Activated T-cell treated with anti-CD3 and anti-CD28 coated beads, Interleukin-2, amount 50 U/mL, for 72 hours (primary cell): ENCODE measurements at regions not wholly inside any gene's neighbourhood (a gene's known extent, or its start where the extent isn't known, plus 50 kb on each side); places are given as distances from the start of the nearest gene placed in this dataset.

ENCODE experiments used
- ATAC-seq, 2 donors: fragments of 150-1000 bp; cut with Tn5 transposase; replicated peaks in 1 of 2; 2 replicates each; pipeline ENCODE4 v1.10.0; 2021; ENCODE audit warnings: moderate library complexity in 2 of 2, mild to moderate bottlenecking in 1 of 2
- DNase-seq, 2 donors: peaks; one replicate each; pipeline ENCODE4 v3.0.0; 2021 to 2022; ENCODE audit warnings: mixed read lengths in 1 of 2
- H3K27ac Mint-ChIP-seq: one replicate; pipeline ENCODE4 v1.8.0; 2022; ENCODE audit warnings: mild to moderate bottlenecking, moderate library complexity, mixed read lengths
- H3K27me3 Mint-ChIP-seq: one replicate; pipeline ENCODE4 v1.8.0; 2022; ENCODE audit warnings: low read depth, mixed read lengths
- H3K36me3 Mint-ChIP-seq, 2 donors: one replicate each; pipeline ENCODE4 v1.8.0; 2022; ENCODE audit warnings: mixed read lengths in 2 of 2, mild to moderate bottlenecking in 1 of 2; ENCODE audit not compliant: insufficient read depth in 2 of 2
- H3K4me1 Mint-ChIP-seq: one replicate; pipeline ENCODE4 v1.8.0; 2022; ENCODE audit warnings: low read depth, mixed read lengths
- H3K4me3 Mint-ChIP-seq, 2 donors: one replicate each; pipeline ENCODE4 v1.8.0; 2022; ENCODE audit warnings: mild to moderate bottlenecking in 2 of 2, mixed read lengths in 2 of 2, moderate library complexity in 2 of 2
- H3K9me3 Mint-ChIP-seq, 2 donors: one replicate each; pipeline ENCODE4 v1.8.0; 2022; ENCODE audit warnings: mixed read lengths in 2 of 2

DNA sequence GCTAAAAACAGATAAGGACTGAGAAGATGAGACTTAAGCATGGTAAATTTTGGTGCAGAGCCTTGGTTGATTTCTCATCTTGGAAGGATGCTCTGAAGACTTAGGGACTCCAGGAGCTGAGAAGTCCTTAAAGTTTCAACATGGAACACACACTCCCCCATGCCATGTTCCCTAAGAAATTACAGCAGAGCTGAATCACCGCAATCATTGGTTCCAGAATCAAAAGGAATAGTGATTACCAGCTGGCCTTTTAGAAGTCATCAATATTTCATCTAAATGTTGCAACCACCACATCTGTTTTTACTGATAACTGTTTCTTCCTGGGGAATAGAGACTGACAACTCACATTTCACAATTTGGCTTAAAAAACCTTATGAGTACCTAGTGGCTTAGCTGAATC, 229.3 kb downstream of the MINAR1 start:
- Mint-ChIP-seq H3K27me3 (peaks cover 35% of the 10 kb centered on the region), H3K4me3 (no peak overlapping the region), H3K27ac (no peak overlapping the region), H3K36me3 (peaks cover 0 to 2% of the 10 kb centered on the region in 2 donors), H3K9me3 (no peaks in the 10 kb centered on the region), H3K4me1 (no peaks in the 10 kb centered on the region)
- ATAC-seq, result no peak
- DNase-seq, result no peak

DNA sequence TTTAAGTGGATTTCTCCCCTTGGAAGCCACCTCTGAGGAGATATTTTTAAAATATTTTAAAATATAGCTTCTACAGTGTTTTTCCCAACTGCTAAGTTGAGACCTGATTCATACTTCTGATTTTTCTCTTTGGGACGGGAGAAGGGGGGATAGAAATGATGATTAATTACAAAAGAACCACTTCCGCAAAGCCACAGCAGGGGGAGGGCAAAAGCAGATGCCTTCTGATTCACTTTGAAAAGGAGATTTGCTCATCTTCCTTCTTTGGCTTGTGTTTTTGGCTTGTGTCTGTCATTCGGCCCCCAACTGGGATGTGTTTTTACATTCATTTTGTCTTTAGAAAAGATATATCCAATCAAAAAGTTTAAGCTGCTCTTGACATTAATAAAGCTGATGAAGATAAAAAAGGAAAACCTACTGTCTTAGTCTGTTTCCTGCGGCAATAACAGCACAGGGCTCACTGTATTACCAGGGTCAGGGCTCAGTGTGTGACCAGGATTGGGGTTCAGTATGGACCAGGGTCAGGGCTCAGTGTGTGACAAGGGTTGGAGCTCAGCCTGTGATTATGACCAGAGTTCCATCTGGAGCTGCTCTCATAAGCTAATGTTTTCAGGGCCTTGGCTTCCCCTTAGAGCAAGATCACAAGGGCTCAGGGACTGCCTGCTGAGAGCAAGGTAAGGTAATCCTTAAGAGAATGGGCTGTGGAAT, 223.2 kb downstream of the MTHFS start:
- ATAC-seq, result peak; percentile 49 to 75
- Mint-ChIP-seq H3K4me3 (peak overlapping the region; percentile 2 to 17), H3K9me3 (no peaks in the 10 kb centered on the region), H3K27me3 (peaks cover 32% of the 10 kb centered on the region), H3K36me3 (no peaks in the 10 kb centered on the region), H3K27ac (no peak overlapping the region), H3K4me1 (no peaks in the 10 kb centered on the region)
- peak; percentile 10 to 14 for DNase-seq

DNA sequence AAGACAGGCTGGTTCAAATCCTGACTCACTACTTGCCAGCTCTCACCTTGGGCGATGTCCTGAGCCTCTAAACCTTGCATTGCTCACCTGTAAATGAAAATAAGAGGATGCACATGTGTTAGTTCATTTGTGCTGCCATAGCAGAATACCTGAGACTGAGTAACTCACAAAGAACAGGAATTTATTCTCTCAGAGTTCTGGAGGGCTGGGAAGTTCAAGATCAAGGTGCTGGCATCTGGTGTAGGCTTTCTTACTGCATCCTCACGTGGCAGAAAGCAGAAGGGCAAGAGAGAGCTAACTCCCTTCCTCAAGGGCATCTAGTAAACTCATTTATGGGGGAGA, 222.7 kb downstream of the MTHFS start:
- ATAC-seq (no peak), DNase-seq (no peak)
- H3K4me1 Mint-ChIP-seq, result no peaks in the 10 kb centered on the region
- no peaks in the 10 kb centered on the region for H3K36me3 Mint-ChIP-seq
- no peak overlapping the region for H3K27ac Mint-ChIP-seq
- H3K4me3 Mint-ChIP-seq, result no peak overlapping the region
- peaks cover 32% of the 10 kb centered on the region for H3K27me3 Mint-ChIP-seq
- H3K9me3 Mint-ChIP-seq, result no peaks in the 10 kb centered on the region

DNA sequence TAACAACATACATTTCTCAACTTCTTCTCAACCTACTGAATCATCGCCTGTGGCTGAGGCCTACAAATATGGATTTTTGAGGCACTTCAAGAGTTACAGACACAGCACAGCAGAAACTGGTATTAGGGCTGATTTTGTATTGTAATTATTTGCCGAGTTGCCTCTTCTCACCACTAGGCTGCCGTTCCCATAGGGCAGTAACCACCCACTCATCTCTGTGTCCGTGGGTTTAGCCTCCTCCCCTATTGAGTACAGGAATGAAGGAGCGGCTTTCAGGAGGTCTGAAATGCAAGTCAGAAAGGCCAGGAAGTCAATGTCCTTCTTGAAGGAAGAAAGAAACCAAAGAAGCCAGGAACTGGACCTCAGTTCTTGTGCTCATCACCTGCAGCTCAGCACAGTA, 220.8 kb downstream of the MTHFS start:
- no peaks in the 10 kb centered on the region for H3K9me3 Mint-ChIP-seq
- ATAC-seq (no peak), DNase-seq (no peak)
- H3K4me3 Mint-ChIP-seq, result no peak overlapping the region
- peaks cover 5% of the 10 kb centered on the region for H3K4me1 Mint-ChIP-seq
- no peaks in the 10 kb centered on the region for H3K36me3 Mint-ChIP-seq
- H3K27ac Mint-ChIP-seq, result no peak overlapping the region
- H3K27me3 Mint-ChIP-seq, result peaks cover 39% of the 10 kb centered on the region

DNA sequence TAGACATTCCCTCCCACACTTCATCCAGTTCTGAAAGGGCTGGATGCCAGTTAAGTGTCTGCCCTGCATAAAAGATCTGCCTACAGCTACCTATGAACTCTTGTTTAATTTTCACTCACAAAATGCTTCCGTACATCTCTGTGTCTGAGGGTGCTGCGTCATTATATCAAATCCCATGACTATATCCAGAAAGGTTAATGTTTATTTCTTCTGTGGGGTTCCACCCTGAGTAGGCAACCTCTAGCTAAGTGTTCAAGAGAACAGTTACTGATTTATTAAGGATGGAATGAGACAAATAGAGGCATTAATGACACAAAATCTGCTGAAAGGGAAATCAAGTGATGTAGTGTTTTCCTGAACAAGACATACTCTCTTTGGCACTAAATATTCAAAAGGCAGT, 220.2 kb downstream of the MTHFS start:
- H3K27me3 Mint-ChIP-seq, result peaks cover 41% of the 10 kb centered on the region
- no peak overlapping the region for H3K4me3 Mint-ChIP-seq
- no peak overlapping the region for H3K27ac Mint-ChIP-seq
- no peaks in the 10 kb centered on the region for H3K36me3 Mint-ChIP-seq
- H3K4me1 Mint-ChIP-seq, result peaks cover 6% of the 10 kb centered on the region
- no peaks in the 10 kb centered on the region for H3K9me3 Mint-ChIP-seq
- ATAC-seq (no peak), DNase-seq (no peak)

DNA sequence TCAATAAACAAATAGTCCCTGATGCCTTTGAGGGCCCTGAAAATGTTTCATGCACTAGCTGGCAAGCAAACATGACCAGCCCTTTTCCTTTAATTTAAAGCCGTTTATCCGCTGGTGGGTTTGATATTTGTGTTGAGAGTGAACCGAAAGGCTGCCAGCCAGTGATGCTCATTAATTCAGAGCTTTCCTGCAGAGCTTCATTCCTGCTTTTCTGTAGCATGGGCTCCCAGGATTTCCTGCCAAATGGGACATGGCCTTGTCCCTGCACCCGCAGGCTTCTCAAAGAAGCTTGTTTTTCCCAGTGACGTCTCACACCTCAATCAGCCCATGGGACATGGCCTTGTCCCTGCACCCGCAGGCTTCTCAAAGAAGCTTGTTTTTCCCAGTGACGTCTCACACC, 219.6 kb downstream of the MTHFS start:
- Mint-ChIP-seq H3K9me3 (no peaks in the 10 kb centered on the region), H3K27ac (no peak overlapping the region), H3K36me3 (no peaks in the 10 kb centered on the region), H3K27me3 (peaks cover 47% of the 10 kb centered on the region), H3K4me3 (no peak overlapping the region), H3K4me1 (peaks cover 7% of the 10 kb centered on the region)
- DNase-seq, result no peak
- no peak for ATAC-seq

DNA sequence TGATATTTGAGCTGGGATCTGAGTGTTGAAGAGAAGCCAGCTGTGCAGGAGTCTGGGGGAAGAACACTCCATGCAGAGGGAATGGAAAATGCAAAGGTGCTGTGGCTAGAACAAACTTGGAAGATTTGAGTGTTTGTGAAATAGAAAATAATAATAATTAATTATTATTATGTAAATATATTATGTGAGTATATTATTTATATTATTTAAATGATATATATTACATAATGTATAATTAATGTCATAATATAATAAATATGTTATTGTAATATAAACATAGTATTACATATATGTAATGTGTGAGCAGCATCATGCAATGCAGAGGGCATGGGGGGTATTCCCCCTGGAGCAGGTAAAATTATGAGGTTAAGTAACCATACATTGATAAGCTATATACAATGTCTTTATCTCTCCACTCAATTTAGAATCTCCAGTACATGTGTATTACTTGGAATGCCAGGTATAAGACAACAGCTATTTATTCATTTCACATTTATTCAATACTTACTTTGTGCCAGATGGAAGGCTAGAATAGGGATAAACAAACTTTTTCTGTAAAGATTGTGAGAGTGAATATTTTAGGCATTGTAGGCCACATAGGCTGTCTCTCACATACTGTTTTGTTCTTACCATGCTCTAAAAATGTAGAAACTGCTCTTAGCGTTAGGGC, 218.6 kb downstream of the MTHFS start:
- no peaks in the 10 kb centered on the region for H3K9me3 Mint-ChIP-seq
- ATAC-seq, result no peak
- peaks cover 51% of the 10 kb centered on the region for H3K27me3 Mint-ChIP-seq
- peaks cover 10% of the 10 kb centered on the region for H3K4me1 Mint-ChIP-seq
- no peak overlapping the region for H3K27ac Mint-ChIP-seq
- H3K4me3 Mint-ChIP-seq, result no peak overlapping the region
- no peaks in the 10 kb centered on the region for H3K36me3 Mint-ChIP-seq
- no peak for DNase-seq

DNA sequence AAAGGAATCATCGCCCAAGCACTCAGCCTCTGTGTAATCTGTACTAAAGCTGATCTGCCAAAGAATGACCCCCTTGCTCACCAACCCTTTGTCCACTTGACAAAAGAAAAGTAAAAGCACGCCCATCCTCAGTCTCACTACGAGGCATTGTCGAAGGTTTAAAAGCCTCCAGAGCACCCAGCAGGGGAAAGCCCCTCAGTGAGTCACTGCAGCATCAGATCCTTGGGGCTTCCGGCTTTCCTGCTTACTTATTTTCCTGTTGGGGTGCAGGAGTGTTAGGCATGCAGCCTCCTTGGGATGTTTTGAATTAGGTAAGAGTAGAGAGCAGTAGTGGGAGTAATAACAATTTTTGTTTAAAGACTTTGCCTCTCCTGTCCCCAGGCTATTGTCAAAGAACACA, 216.1 kb downstream of the MTHFS start:
- H3K36me3 Mint-ChIP-seq, result no peaks in the 10 kb centered on the region

DNA sequence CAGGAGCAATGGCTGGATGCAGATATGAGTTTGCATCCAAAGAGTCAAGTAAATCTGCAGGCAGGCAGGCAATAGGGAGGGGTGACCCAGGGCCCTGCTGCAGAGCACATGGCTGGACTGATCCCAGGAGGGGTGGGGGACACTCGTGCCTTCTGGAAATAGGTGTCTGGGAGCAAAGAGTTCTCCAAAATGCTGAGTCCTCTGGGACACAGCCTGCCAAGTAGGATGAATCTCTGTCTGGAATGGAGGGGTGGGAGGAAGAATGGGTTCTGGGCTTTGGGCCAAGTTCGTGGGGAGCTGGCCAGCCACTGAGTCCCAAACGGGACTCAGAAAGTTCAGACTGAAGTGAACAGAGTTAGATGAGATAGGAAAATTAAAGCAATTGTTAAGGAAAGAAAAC, 214.5 kb downstream of the MTHFS start:
- H3K9me3 Mint-ChIP-seq, result no peaks in the 10 kb centered on the region
- no peak overlapping the region for H3K27ac Mint-ChIP-seq
- no peak for ATAC-seq
- no peaks in the 10 kb centered on the region for H3K36me3 Mint-ChIP-seq
- peaks cover 10% of the 10 kb centered on the region for H3K4me1 Mint-ChIP-seq
- no peak overlapping the region for H3K4me3 Mint-ChIP-seq
- no peak for DNase-seq
- H3K27me3 Mint-ChIP-seq, result peaks cover 33% of the 10 kb centered on the region

More for the DNA sequence above, 216.1 kb downstream of the MTHFS start:
- Mint-ChIP-seq H3K4me3 (no peak overlapping the region), H3K27ac (no peak overlapping the region), H3K9me3 (no peaks in the 10 kb centered on the region), H3K27me3 (peaks cover 32% of the 10 kb centered on the region), H3K4me1 (peaks cover 10% of the 10 kb centered on the region)
- DNase-seq (no peak), ATAC-seq (no peak)

DNA sequence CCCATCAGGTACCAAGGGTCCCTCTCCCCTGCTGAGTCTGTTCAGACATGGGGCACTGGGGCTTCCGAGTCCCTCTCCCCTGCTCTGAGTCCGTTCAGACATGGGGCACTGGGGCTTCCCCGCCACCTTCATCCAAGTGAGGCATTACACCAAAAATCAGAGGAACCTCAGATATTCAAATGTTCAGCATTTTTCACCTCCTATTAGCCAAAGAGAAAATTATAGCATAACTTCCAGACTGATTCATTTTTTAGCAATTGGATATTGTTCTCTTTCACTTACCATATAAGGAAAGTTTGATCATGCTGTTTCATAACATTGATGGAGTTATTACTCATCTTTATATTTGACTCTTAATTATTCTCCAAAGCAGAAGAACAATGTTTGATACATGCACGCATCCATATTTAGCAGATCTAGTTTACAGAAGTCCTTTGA, 213.9 kb downstream of the MTHFS start:
- H3K36me3 Mint-ChIP-seq, result no peaks in the 10 kb centered on the region
- no peaks in the 10 kb centered on the region for H3K9me3 Mint-ChIP-seq
- DNase-seq, result no peak
- peaks cover 10% of the 10 kb centered on the region for H3K4me1 Mint-ChIP-seq
- ATAC-seq, result no peak
- H3K4me3 Mint-ChIP-seq, result no peak overlapping the region
- H3K27ac Mint-ChIP-seq, result no peak overlapping the region
- peaks cover 28% of the 10 kb centered on the region for H3K27me3 Mint-ChIP-seq

DNA sequence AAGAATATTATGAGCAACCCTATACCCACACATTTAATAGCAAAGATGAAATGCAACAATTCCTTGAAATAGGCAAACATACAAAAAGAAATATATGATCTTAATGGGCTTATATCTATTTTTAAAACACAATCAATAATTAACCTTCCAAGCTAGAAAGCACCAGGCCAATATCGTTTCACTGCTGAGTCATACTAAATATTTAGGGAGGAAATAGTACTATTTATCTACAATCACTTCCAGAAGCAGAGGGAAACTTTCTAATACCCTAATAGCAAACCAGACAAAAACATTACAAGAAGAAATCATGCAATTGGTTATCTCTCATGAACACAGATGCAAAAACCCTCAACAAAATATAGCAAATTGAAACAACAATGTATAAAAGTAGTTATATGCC, 207.8 kb downstream of the MTHFS start:
- H3K27ac Mint-ChIP-seq, result no peak overlapping the region
- DNase-seq, result no peak
- no peak overlapping the region for H3K4me3 Mint-ChIP-seq
- peaks cover 0 to 3% of the 10 kb centered on the region in 2 donors for H3K36me3 Mint-ChIP-seq
- ATAC-seq, result no peak
- no peaks in the 10 kb centered on the region for H3K4me1 Mint-ChIP-seq
- H3K27me3 Mint-ChIP-seq, result peaks cover 22% of the 10 kb centered on the region
- H3K9me3 Mint-ChIP-seq, result peaks cover 6 to 7% of the 10 kb centered on the region in 2 donors

DNA sequence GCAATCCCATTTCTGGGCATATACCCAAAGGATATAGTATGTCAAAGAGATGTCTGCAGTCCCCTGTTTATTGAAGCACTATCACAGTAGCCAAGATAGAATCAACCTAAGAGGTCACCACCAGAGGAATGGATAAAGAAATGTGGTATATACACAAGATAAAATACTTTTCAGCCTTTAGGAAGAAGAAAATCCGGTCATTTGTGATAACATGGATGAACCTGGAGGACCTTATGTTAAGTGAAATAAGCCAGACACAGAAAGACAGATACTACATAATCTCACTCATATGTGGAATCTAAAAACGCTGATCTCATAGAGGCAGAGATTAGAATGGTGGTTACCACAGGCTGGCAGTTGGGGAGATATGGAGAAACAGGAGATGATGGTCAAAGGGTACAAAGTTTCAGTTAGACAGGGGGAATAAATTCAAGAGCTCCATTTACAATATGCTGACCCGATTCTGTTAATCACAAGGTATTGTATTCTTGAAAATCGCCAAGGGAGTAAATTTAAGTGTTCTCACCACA, 195.8 kb downstream of the MTHFS start:
- Mint-ChIP-seq H3K4me3 (no peak overlapping the region), H3K27me3 (peaks cover 8% of the 10 kb centered on the region), H3K9me3 (no peaks in the 10 kb centered on the region), H3K4me1 (no peaks in the 10 kb centered on the region), H3K27ac (no peak overlapping the region), H3K36me3 (no peaks in the 10 kb centered on the region)
- ATAC-seq (no peak), DNase-seq (no peak)

DNA sequence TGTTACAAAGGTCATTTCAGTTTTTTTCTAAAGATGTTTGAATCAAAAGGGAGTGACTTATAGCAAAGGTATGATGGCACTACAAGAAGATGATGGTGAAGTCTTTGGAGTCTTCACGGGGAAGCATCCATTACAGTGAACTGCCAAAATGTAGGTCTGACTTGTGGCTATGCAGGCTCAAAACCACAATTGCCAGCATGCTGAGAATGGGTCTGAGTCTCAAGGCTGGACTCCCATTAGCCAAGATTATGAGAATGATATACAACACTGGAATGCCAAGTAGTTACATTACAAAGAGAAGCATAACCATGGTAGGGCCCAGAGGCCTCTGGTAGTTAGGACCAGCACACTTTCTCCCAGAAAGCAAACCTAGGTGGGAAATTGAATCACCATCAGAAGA, 194.2 kb downstream of the MTHFS start:
- H3K9me3 Mint-ChIP-seq, result no peaks in the 10 kb centered on the region
- H3K27ac Mint-ChIP-seq, result no peak overlapping the region
- ATAC-seq (no peak), DNase-seq (no peak)
- H3K36me3 Mint-ChIP-seq, result no peaks in the 10 kb centered on the region
- no peak overlapping the region for H3K4me3 Mint-ChIP-seq
- peaks cover 20% of the 10 kb centered on the region for H3K27me3 Mint-ChIP-seq
- H3K4me1 Mint-ChIP-seq, result no peaks in the 10 kb centered on the region

DNA sequence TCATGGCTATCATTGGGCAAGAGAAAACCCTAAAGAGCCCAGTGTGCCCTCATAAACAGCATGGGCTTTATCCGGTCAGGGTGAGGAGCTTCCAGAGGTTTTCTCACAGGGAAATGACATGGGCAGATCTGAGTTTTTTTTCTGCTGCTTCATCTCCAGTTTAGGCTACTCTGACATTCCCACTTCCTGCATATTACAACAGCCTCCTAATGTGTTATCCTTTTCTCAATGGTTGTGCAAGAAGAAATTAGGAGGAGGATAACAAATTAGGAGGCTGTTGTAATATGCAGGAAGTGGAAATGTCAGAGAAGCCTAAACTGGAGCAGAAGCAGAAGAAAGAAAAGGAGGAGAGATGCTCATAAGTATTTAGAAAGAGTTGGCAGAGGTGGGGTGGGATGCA, 175.6 kb downstream of the MTHFS start:
- no peaks in the 10 kb centered on the region for H3K4me1 Mint-ChIP-seq

More for the DNA sequence above, 175.6 kb downstream of the MTHFS start:
- no peaks in the 10 kb centered on the region for H3K9me3 Mint-ChIP-seq
- H3K36me3 Mint-ChIP-seq, result no peaks in the 10 kb centered on the region
- no peak overlapping the region for H3K4me3 Mint-ChIP-seq
- DNase-seq (no peak), ATAC-seq (no peak)
- H3K27me3 Mint-ChIP-seq, result peaks cover 27% of the 10 kb centered on the region
- H3K27ac Mint-ChIP-seq, result no peak overlapping the region
